ENCODE measurements at regions not wholly inside any gene's neighbourhood (a gene's known extent, or its start where the extent isn't known, plus 50 kb on each side); places are given as distances from the start of the nearest gene placed in this dataset.

- Mint-ChIP-seq H3K36me3 (ENCODE audit: unreplicated experiment) (no peaks in the 10 kb centered on the region), H3K9me3 (ENCODE audit: unreplicated experiment) (peaks cover 3% of the 10 kb centered on the region), H3K27ac (ENCODE audit: unreplicated experiment) (no peak overlapping the region), H3K4me1 (ENCODE audit: unreplicated experiment) (peaks cover 20% of the 10 kb centered on the region), H3K27me3 (ENCODE audit: unreplicated experiment) (no peaks in the 10 kb centered on the region), H3K4me3 (ENCODE audit: unreplicated experiment) (no peak overlapping the region)
- TF ChIP-seq CTCF (IDR thresholded peaks at IDR 0.05), result no peak
- no peak for DNase-seq (ENCODE audit: extremely low spot score, unreplicated experiment)
Measured at GRCh38 chr14:84826294-84826693, 703.6 kb upstream of the FLRT2 start.

- no peaks in the 10 kb centered on the region for H3K36me3 Mint-ChIP-seq (ENCODE audit: unreplicated experiment)
- H3K4me3 Mint-ChIP-seq (ENCODE audit: unreplicated experiment), result no peak overlapping the region
- DNase-seq (ENCODE audit: extremely low spot score, unreplicated experiment), result no peak
- H3K9me3 Mint-ChIP-seq (ENCODE audit: unreplicated experiment), result peaks cover 6% of the 10 kb centered on the region
- TF ChIP-seq CTCF (IDR thresholded peaks at IDR 0.05), result no peak
- no peaks in the 10 kb centered on the region for H3K4me1 Mint-ChIP-seq (ENCODE audit: unreplicated experiment)
- no peak overlapping the region for H3K27ac Mint-ChIP-seq (ENCODE audit: unreplicated experiment)
- H3K27me3 Mint-ChIP-seq (ENCODE audit: unreplicated experiment), result no peaks in the 10 kb centered on the region
Measured at GRCh38 chr14:84850595-84850994, 679.3 kb upstream of the FLRT2 start.

GRCh38 chr14:84856751-84857534, 673.0 kb upstream of the FLRT2 start:
- Mint-ChIP-seq H3K27me3 (ENCODE audit: unreplicated experiment) (no peaks in the 10 kb centered on the region), H3K4me3 (ENCODE audit: unreplicated experiment) (no peak overlapping the region), H3K9me3 (ENCODE audit: unreplicated experiment) (peaks cover 2% of the 10 kb centered on the region), H3K27ac (ENCODE audit: unreplicated experiment) (no peak overlapping the region), H3K36me3 (ENCODE audit: unreplicated experiment) (no peaks in the 10 kb centered on the region), H3K4me1 (ENCODE audit: unreplicated experiment) (peaks cover 2% of the 10 kb centered on the region)
- no peak for TF ChIP-seq CTCF (IDR thresholded peaks at IDR 0.05)
- DNase-seq (ENCODE audit: extremely low spot score, unreplicated experiment), result no peak

GRCh38 chr14:84857571-84857970, 672.4 kb upstream of the FLRT2 start:
- Mint-ChIP-seq H3K9me3 (ENCODE audit: unreplicated experiment) (peaks cover 8% of the 10 kb centered on the region), H3K27ac (ENCODE audit: unreplicated experiment) (no peak overlapping the region), H3K4me1 (ENCODE audit: unreplicated experiment) (peaks cover 2% of the 10 kb centered on the region), H3K36me3 (ENCODE audit: unreplicated experiment) (no peaks in the 10 kb centered on the region), H3K4me3 (ENCODE audit: unreplicated experiment) (no peak overlapping the region), H3K27me3 (ENCODE audit: unreplicated experiment) (no peaks in the 10 kb centered on the region)
- no peak for TF ChIP-seq CTCF (IDR thresholded peaks at IDR 0.05)
- DNase-seq (ENCODE audit: extremely low spot score, unreplicated experiment), result no peak

GRCh38 chr14:84859116-84859515, 670.8 kb upstream of the FLRT2 start:
- H3K9me3 Mint-ChIP-seq (ENCODE audit: unreplicated experiment), result peaks cover 23% of the 10 kb centered on the region
- H3K4me1 Mint-ChIP-seq (ENCODE audit: unreplicated experiment), result peaks cover 2% of the 10 kb centered on the region
- H3K27ac Mint-ChIP-seq (ENCODE audit: unreplicated experiment), result no peak overlapping the region
- no peak for DNase-seq (ENCODE audit: extremely low spot score, unreplicated experiment)
- no peak for TF ChIP-seq CTCF (IDR thresholded peaks at IDR 0.05)
- no peak overlapping the region for H3K4me3 Mint-ChIP-seq (ENCODE audit: unreplicated experiment)
- no peaks in the 10 kb centered on the region for H3K27me3 Mint-ChIP-seq (ENCODE audit: unreplicated experiment)
- H3K36me3 Mint-ChIP-seq (ENCODE audit: unreplicated experiment), result no peaks in the 10 kb centered on the region

Data from osteocyte (in vitro differentiated cells).